ENCODE measurements at regions not wholly inside any gene's neighbourhood (a gene's known extent, or its start where the extent isn't known, plus 50 kb on each side); places are given as distances from the start of the nearest gene placed in this dataset.

- TF ChIP-seq CTCF (conservative IDR thresholded peaks at IDR 0.05; ENCODE audit: control insufficient read depth, insufficient read depth, low read depth, low read length), result no peak
Measured at GRCh38 chr4:175033162-175033561, 115.0 kb downstream of the ADAM29 start.

GRCh38 chr4:175034007-175034406 is 115.8 kb downstream of the ADAM29 start:
- no peak for TF ChIP-seq CTCF (conservative IDR thresholded peaks at IDR 0.05; ENCODE audit: control insufficient read depth, insufficient read depth, low read depth, low read length)
- no peak overlapping the region for H3K4me3 ChIP-seq (ENCODE audit: control insufficient read depth, low read depth, low read length)
- no peak for DNase-seq (ENCODE audit: low read depth)

More at GRCh38 chr4:175033162-175033561, 115.0 kb downstream of the ADAM29 start:
- DNase-seq (ENCODE audit: low read depth), result no peak
- H3K4me3 ChIP-seq (ENCODE audit: control insufficient read depth, low read depth, low read length), result no peak overlapping the region

GRCh38 chr4:175034986-175035705 is 117.0 kb downstream of the ADAM29 start:
- TF ChIP-seq CTCF (conservative IDR thresholded peaks at IDR 0.05; ENCODE audit: control insufficient read depth, insufficient read depth, low read depth, low read length), result no peak
- no peak overlapping the region for H3K4me3 ChIP-seq (ENCODE audit: control insufficient read depth, low read depth, low read length)
- DNase-seq (ENCODE audit: low read depth), result no peak

- no peak overlapping the region for H3K4me3 ChIP-seq (ENCODE audit: control insufficient read depth, low read depth, low read length)
- DNase-seq (ENCODE audit: low read depth), result peak; percentile 33
- TF ChIP-seq CTCF (conservative IDR thresholded peaks at IDR 0.05; ENCODE audit: control insufficient read depth, insufficient read depth, low read depth, low read length), result no peak
Measured at GRCh38 chr4:175035905-175036304, 117.7 kb downstream of the ADAM29 start.

- TF ChIP-seq CTCF (conservative IDR thresholded peaks at IDR 0.05; ENCODE audit: control insufficient read depth, insufficient read depth, low read depth, low read length), result no peak
- no peak for DNase-seq (ENCODE audit: low read depth)
- no peak overlapping the region for H3K4me3 ChIP-seq (ENCODE audit: control insufficient read depth, low read depth, low read length)
Measured at GRCh38 chr4:175048111-175048784, 130.1 kb downstream of the ADAM29 start.

- no peak for TF ChIP-seq CTCF (conservative IDR thresholded peaks at IDR 0.05; ENCODE audit: control insufficient read depth, insufficient read depth, low read depth, low read length)
- no peak for DNase-seq (ENCODE audit: low read depth)
- no peak overlapping the region for H3K4me3 ChIP-seq (ENCODE audit: control insufficient read depth, low read depth, low read length)
Measured at GRCh38 chr4:175048906-175049305, 130.7 kb downstream of the ADAM29 start.

Data from fibroblast of mammary gland (primary cell).